Inferior parietal cortex (tissue), 1 donor: ENCODE measurements at regions not wholly inside any gene's neighbourhood (a gene's known extent, or its start where the extent isn't known, plus 50 kb on each side); places are given as distances from the start of the nearest gene placed in this dataset.
"Not testable (repeated sequence)": the region's sequence is repeated elsewhere in the genome, so short reads cannot be mapped to it uniquely, and the experiment has no call there.

Experiments used
- DNase-seq: peaks from one replicate; pipeline ENCODE4 v3.0.0-alpha.2; 2016; ENCODE audit errors: extremely low spot score

DNA sequence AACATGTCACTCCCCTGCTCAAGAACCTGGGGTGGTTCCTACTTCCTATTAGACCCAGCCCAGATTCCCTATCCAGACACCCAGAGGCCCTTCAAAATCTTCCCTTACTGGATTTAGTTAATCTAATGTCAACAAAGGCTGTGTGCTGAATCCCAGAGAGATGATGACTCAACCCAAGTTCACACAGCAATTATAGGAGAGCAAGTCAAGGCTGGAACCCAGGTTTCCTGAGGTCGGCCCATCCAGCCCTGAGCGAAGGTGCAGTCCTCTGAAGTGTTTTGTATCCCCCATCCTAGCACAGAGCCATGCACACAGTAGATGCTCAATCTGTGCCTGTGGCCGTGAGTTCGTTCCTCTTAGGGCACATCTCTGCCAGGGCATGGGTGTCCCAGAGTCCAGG lies 452.1 kb downstream of the GOLGA6L6 start:
- not testable (repeated sequence) for DNase-seq

DNA sequence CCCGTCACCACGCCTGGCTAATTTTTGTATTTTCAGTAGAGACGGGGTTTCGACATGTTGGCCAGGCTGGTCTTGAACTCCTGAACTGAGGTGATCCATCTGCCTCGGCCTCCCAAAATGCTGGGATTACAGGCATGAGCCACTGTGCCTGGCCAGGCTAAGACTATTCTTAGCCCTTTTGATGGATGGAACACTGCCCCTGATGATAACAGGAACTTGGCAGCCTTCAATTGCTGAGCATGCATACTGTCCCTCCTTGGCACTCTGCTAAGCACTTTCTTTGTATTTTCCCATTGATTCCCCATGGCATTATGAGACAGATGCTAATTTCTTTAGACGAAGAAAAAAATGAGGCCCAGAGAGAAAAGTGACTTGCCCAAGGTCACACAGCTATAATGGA lies 457.6 kb downstream of the GOLGA6L6 start:
- DNase-seq, result not testable (repeated sequence)

DNA sequence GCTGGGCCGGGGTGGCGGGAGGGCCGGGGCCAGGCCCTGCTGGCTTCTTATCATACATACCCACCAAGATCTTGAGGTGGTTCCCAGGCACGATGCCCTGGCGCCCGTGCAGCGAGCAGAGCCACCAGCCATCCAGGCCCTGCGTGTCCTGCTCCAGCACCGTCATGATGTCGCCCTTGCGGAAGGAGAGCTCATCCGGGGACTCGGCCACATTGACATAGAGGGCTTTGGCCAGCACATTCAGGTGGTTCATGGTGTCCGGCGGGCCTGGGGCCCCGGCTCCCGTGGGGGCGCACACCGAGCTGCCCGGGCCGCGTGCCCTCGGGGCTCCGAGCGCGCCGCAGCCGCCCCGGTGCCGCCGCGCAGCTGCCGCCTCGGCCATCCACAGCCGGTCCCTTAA lies 467.5 kb downstream of the GOLGA6L6 start:
- not testable (repeated sequence) for DNase-seq

DNA sequence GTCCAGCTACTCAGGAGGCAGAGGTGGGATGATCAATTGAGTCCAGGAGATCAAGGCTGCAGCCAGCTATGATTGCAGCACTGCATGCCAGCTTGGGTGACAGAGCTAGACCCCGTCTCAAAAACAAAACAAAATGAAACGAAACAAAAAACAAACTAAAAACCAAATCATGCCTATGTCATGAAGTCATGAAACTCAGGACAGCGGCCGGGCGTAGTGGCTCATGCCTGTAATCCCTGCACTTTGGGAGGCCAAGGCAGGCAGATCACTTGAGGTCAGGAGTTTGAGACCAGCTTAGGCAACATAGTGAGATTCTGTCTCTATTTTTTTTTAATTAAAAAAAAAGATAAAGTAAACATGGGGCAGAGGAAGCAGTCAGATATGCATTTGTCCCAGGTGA lies 472.6 kb downstream of the GOLGA6L6 start:
- not testable (repeated sequence) for DNase-seq

DNA sequence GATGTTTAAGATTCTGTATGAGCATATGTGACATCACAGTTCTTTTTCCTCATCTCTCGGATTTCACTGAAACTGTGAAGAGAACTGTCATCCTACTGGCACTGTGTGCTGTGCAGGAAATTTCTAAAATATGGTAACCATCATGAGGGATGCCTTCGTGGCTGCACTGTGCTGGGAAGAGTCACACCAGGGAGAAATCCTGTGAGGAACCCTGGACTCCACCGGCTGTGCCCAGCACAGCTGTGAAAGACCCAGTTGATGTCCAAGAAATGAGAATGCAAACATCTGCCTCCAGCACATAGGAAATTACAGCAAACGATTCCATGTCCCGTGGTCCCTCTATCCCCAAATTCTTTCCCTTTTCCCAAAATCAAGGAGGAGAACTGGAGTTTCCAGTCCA lies 475.4 kb downstream of the GOLGA6L6 start:
- not testable (repeated sequence) for DNase-seq

DNA sequence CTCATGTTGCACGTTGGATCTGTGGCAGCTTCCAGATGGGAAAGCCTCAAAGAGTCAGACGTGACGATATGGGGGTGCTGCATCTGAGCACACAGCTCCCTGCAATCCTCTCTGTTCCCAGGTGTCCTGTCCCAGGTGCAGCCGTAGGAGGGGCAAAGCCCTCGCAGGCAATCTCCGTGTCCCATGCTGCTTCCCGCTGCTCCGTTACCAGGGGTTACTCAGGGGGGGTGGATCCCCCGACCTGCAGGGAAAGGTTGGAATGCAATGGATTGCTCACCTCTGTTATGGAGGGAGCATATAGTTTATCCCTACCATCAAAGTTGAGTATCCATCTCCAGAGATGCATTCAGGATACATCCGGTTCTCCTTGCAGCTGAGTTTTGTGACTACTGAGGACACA lies 476.1 kb downstream of the GOLGA6L6 start:
- not testable (repeated sequence) for DNase-seq

DNA sequence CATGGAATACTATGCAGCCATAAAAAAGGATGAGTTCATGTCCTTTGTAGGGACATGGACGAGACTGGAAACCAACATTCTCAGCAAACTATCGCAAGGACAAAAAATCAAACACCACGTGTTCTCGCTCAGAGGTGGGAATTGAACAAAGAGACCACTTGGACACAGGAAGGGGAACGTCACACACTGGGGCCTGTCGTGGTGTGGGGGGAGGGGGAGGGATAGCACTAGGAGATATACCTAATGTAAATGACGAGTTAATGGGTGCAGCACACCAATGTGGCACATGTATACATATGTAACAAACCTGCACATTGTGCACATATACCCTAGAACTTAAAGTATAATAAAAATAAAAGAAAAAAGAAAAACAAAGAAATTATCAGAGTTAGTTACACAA lies 478.4 kb downstream of the GOLGA6L6 start:
- DNase-seq, result not testable (repeated sequence)

DNA sequence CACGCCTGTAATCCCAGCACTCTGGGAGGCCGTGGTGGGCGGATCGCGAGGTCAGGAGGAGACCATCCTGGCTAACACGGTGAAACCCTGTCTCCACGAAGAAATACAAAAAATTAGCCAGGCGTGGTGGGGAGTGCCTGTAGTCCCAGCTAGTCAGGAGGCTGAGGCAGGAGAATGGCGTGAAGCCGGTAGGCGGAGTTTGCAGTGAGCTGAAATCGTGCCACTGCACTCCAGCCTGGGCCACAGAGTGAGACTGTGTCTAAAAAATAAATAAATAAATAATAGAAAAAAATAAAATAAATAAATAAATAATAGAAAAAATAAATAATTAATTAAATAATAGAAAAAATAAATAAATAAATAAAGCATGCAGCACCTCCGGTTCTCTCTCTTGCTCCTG lies 480.8 kb downstream of the GOLGA6L6 start:
- not testable (repeated sequence) for DNase-seq

DNA sequence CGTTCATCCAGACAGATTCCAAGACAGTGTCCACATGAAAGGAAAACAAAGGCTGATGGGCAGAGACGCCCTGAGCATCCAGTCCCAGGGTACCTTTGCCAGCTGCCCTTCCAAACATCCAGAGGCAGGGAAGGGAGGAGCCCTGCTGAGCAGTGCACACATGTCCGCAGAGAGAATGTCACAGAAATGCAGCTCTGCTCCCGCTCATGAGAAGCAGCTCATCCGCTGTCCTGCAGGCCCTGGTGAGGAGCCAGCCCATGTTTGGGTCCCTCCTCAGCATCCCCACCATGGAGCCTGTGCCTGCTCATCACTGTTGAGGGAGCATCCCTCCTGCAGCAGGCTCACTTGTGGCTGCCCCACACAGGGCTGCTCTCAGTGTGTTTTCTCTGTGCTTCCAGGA lies 484.7 kb downstream of the GOLGA6L6 start:
- not testable (repeated sequence) for DNase-seq

DNA sequence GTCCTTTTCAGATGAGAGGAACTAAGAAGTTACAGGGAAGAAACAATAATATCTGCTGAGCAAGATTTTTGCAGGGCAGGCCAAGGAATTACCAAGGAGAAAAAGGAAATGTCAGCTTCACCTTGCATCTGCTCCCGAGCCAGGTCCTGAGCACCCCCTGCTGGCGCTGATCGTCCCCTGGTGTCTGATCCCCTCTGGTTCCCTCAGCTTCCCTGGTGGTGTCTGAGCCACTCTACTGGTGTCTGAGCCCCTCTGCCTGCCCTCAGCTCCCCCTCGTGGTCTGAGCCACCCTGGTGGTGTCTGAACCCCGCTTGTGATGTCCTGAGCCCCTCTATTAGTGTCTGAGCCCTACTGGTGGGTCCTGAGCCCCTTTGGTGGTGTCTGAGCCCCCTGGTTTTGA lies 485.7 kb downstream of the GOLGA6L6 start:
- not testable (repeated sequence) for DNase-seq

DNA sequence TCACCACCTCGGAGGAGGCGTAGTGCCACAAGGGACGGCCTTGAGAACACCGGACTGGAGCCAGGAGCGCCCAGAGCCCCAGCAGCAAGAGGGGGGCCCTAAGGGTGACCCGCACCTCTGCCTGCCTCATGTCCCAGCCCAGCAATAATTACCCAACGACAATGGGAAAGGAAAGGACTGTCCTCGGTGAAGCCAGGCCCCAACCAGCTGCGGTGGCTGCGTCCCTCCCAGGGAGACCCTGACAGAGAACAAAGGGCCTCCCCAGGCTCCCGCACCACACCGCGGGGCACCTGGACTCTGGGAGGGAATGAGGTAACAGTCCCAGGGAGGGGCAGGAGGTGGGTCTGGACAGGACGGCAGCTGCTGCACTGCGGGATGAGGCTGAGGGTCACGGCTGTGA lies 493.4 kb downstream of the GOLGA6L6 start:
- not testable (repeated sequence) for DNase-seq

DNA sequence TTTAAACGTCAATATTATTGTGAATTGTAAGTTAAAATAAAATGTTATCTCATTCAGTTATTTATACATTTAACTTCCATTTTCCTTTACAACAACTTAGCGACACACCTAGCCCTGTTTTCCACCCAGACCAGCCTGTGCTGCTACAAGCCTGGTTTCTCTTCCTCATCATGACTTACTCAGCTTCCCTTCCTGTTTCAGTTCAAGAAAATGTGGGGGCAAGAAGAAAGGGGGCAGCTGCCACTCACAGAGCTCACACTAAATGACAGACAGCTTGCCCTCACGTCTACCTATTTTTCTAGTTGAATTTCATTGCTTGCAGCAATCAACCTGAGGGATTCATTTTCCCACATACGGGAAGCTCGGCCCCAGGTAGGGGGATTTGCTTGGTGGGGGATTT lies 496.4 kb downstream of the GOLGA6L6 start:
- DNase-seq, result not testable (repeated sequence)

DNA sequence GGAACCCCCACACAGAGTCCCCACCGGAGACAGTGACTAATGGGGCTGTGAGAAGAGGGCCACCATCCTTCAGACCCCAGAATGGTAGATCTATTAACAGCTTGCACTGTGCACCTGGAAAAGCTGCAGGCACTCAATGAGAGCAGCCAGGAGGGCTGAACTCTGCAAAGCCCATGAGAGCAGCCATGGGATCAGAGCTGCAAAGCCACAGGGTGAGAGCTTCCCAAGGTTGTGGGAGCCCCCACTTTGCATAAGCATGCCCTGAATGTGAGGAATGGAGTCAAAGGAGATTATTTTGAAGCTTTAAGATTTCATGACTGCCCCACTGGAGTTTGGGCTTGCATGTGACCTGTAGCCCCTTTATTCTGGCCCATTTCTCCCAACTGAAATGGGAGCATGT lies 500.9 kb downstream of the GOLGA6L6 start:
- DNase-seq, result not testable (repeated sequence)

DNA sequence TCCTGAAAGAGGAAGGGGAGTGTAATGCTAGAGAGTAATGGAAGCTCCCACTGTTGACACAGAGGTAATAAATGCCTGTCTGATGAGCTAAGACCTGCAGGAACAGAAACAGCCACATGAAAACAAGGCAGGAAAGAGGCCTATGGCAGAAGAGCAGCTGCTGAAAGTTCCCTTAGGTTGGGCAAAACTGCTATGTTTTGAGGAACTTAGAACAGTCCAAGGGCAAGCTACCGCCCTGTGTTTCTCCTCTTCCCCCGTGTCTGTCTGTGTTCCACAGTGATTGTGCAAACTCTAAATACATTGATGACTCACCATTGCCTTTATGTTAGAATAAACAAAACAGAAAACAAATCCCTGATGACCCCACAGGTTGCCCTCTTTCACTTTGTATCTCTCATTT lies 516.6 kb downstream of the GOLGA6L6 start:
- DNase-seq, result not testable (repeated sequence)

DNA sequence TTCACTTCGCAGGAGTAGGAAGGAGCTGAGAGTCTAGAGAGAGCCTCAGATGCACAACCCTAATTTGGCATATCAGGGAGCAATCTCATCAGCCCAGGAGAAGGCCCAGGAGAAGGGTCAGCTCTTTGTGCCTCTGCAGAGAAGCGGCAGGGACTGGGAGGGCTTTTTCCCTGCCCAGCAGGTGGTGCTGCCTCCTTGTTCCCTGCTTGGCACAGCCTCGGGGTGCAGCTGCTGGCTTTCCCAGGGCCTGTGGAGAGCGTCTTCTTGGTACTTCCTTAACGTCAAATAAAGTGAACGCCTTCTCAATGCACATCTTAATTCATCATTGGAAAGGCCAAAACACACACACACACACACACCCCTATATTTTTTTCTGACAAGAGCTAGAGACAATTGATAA lies 519.3 kb downstream of the GOLGA6L6 start:
- not testable (repeated sequence) for DNase-seq

DNA sequence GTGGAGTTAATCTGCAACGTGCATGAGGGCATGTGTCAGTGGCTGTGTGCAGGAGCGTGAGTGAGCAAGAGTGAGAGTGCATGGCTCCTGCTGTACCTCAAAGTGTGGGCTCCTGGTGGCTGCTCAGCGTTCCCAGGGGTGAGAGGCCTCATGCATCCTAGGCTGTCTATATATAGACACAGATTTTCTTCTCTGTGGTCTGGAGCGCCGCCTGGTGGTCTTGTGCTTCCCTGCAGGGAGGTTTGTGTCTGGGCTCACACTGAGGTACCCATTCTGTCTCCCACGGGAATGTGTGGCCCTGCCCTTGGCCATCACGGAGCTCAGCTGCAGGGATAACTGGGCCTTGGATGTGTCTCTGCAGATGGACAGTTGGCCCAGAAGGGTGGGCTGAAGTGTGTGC lies 520.2 kb downstream of the GOLGA6L6 start:
- DNase-seq, result not testable (repeated sequence)

DNA sequence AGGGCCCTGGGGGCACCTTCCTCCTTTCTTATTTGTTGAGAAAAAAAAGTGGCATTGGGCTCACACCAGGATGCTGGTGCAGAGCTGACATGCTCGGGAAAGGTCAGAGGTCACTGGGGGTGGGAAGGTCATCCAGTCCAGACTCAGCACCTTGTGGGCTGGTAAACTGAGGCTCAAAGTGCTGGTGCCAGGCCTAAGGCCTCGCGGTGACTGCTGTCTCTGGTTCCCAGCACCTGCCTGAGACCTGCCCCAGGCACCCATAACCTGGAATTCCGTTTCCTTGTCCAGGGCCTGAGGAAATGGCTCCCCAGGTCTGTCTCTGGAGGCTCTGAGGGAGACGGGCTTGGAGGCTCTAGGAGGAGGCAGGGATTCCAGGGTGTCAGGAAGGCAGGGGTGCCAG lies 521.0 kb downstream of the GOLGA6L6 start:
- DNase-seq, result not testable (repeated sequence)

DNA sequence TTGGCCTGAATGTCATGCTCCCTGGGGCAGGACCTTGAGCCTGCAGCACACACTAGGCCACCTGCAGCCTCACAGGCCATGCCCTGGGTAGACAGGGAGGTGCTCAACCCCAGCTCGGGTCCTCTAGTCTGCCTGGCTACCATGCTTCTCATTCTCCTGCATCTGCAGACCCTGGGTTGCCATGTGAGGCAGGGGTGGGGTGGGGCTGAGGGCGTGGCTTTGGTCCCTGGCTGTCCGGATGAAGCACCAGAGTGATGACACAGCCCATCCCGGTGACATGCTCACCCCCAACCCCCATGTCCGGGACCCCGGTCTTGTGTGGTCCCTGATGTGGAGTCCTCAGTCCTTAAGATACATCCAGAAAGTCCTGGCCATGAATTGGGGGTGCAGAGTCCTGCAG lies 521.8 kb downstream of the GOLGA6L6 start:
- not testable (repeated sequence) for DNase-seq

DNA sequence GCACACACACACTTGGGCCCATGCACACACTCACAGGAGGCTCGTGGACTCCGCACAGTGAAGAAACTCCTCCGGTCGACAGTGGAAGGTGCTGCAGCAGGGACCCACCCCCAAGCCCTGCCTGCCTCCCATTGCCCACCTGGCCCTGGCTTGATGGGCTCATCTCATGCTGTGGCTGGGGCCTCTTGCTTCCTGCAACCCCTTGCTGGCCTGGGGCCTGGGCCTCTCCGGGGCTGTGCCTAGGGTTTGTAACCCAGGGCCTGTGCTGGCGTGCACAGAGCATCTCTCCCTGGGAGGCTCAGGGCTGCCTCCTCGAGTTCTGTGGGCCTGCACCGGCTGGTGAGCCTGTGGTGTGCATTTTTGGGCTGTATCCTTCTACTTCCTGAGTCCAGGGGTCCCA lies 524.0 kb downstream of the GOLGA6L6 start:
- not testable (repeated sequence) for DNase-seq

DNA sequence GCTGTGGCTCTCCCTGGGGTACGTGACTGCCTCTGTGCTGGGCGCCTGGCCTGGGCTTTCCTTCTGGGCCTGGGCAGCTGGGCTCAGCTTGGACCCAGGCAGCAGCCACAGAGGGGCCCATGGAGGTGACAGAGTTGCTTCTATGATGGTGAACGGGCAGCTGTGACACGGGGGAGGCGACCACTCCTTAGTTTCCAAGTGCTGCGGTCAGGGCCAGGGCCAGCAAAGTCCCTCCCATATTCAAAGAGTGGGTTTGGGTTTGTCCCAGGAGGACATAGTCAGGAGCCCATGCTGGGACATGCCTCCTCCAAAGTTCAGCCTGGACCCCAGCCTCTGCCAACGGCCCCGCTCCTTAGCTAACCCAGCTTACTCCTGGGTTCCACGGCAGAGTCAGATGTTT lies 524.7 kb downstream of the GOLGA6L6 start:
- DNase-seq, result not testable (repeated sequence)

DNA sequence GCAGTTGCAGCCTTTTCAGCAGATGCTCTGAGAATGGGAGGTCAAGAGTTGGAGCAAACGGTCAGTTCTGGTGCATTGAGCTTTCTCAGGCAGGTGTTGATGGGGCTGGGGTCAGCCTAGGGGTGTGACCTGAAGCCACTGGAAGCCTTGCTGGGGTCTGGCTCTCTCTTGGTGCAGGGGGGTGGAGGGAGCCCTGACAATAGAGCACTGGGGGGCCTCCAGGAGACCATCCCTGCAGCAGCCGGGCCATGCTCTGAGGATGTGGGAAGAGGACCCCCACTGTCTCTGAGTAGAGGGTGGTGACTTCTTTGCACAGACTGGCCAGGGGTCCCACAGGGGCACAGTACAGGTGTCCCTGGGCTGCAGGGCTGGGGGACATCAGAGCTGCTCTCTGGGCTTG lies 528.8 kb downstream of the GOLGA6L6 start:
- DNase-seq, result not testable (repeated sequence)

DNA sequence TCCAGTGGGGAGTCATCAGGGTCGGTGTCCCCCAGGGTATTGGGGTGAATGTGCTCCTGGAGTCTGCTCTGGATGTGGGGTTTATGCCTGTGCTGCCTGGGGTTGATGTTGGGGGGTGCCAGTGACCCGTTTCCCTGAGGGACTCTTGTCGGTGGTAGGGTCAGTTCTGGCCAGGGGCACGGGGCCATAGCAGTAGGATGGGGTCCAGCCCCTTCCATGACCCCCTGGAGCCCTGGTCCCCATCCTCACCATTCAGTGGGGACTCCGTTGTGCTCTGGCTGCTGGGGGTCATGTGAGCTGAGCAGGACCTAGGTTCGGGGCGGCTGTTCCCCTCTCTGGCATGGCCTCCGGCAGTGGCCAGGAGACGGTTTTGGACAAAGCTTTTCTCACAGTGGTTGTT lies 530.8 kb downstream of the GOLGA6L6 start:
- not testable (repeated sequence) for DNase-seq

DNA sequence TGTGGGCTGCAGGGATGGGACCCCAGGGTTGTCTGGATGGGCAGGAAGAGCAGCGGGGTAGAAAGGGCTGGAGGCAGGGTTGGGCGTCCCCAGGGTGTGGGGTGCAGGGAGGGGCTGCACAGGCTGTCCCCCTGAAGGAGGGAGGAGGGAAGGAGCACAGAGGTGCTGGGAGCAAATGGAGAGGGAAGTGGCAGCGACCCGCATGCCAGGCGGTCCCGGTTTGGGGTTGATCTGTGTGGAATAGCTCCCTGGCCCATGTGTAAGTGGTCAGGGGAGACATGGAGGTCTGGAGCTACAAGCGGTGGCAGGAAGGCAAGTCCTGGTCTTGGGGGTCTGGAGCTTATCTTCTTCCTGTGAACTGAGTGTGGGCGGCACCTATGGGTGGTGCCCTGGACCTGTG lies 532.0 kb downstream of the GOLGA6L6 start:
- DNase-seq, result not testable (repeated sequence)

DNA sequence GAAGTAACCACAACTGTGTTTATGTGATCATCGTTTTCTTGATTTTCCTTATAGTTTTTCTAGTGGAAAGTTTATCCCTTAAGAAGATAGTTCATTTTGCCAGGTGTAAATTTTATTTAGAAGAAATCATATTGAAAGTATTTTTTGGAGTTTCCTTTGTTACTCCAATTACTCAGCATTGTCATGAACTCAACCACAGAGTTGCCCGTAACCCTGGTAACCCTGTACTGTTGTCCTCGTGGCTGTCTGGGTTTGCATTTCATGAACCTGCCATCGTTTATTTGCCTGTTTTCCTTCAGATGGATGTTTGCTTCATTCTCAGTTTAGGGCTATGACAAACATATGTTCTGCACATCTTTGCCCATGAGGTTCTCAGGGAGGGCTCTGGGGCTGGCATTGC lies 534.3 kb downstream of the GOLGA6L6 start:
- not testable (repeated sequence) for DNase-seq
